K562 (cell line): ENCODE measurements at regions not wholly inside any gene's neighbourhood (a gene's known extent, or its start where the extent isn't known, plus 50 kb on each side); places are given as distances from the start of the nearest gene placed in this dataset.

Experiments
- ATAC-seq: fragments of 200-7000 bp; cut with Tn5 transposase; 3 replicates; pipeline ENCODE4 v1.9.1; 2020; ENCODE audit warnings: moderate library complexity
- BruUV-seq: library from RNA; stranded (reverse); fragments of 400-500 nt; replicated peaks from 2 replicates; lab custom pipeline; 2021; lab: Mats Ljungman, UMichigan
- CTCF ChIA-PET: fragments of 300-600 bp; formaldehyde crosslinking; extraction: SDS; loops from one replicate; lab custom pipeline; 2021; ENCODE audit warnings: low intra/inter-chr PET ratio; lab: Yijun Ruan, JAX
- POLR2A ChIA-PET: fragments of 300-600, 350-650 bp; sonication (Branson Sonifier 250); formaldehyde crosslinking; extraction: SDS; loops from one replicate; lab custom pipeline; 2021; ENCODE audit warnings: antibody characterized with exemption, inconsistent platforms; lab: Yijun Ruan, JAX
- DNase-seq, 4 experiments: peaks; one replicate each; pipeline versions ENCODE4 v3.0.0 to v3.0.0-alpha.2; 2011 to 2018; ENCODE audit warnings: low spot score in 3 of 4, mixed read lengths in 3 of 4; ENCODE audit errors: extremely low read depth in 1 of 4
- FAIRE-seq: peaks from 2 replicates; lab custom pipeline; 2011; peaks lifted over from hg19 to GRCh38; lab: Jason Lieb, UNC
- H2AFZ ChIP-seq: 2 replicates; pipeline ENCODE4 v1.6.0; 2011; ENCODE audit warnings: low read depth, low read length, control low read depth, inconsistent platforms
- H3K27ac ChIP-seq: fragments of 200-600 bp; 3 replicates; pipeline ENCODE4 v1.8.0; 2011; ENCODE audit warnings: low read depth, mild to moderate bottlenecking, control low read depth, inconsistent platforms, low read length, moderate library complexity, mixed read lengths; ENCODE audit errors: extremely low read depth
- H3K27me3 ChIP-seq, 2 experiments: fragments of 300-600 bp in 1 of 2; 2 replicates in 1 of 2; 3 replicates in 1 of 2; pipeline versions ENCODE4 v1.6.0 to v1.8.0; 2011; ENCODE audit warnings: inconsistent platforms in 2 of 2, low read length in 2 of 2, mild to moderate bottlenecking in 1 of 2, mixed read lengths in 1 of 2, moderate library complexity in 1 of 2; ENCODE audit not compliant: control insufficient read depth in 2 of 2, insufficient read depth in 2 of 2
- H3K36me3 ChIP-seq: fragments of 300-600 bp; 3 replicates; pipeline ENCODE4 v1.8.0; 2011; ENCODE audit warnings: mild to moderate bottlenecking, low read length, inconsistent platforms; ENCODE audit not compliant: control insufficient read depth, insufficient read depth
- H3K4me1 ChIP-seq, 2 experiments: fragments of 200-600 bp in 1 of 2; replicated peaks in 1 of 2; 2 replicates in 1 of 2; 3 replicates in 1 of 2; pipeline versions ENCODE4 v1.5.1 to v1.8.0; 2011; ENCODE audit warnings: inconsistent platforms in 2 of 2, low read length in 2 of 2, mild to moderate bottlenecking in 1 of 2, mixed read lengths in 1 of 2, moderate library complexity in 1 of 2; ENCODE audit not compliant: control insufficient read depth in 2 of 2, insufficient read depth in 2 of 2
- H3K4me2 ChIP-seq: 2 replicates; pipeline ENCODE4 v1.6.1; 2011; ENCODE audit warnings: low read length, control low read depth, inconsistent platforms, mixed read lengths; ENCODE audit not compliant: insufficient read depth
- H3K4me3 ChIP-seq: fragments of 200-600 bp; sonication (generic), shearing (Covaris generic); 2 replicates; pipeline ENCODE4 v1.5.1; 2016; ENCODE audit warnings: control low read depth, inconsistent platforms
- H3K79me2 ChIP-seq: fragments of 200-600 bp; 3 replicates; pipeline ENCODE4 v1.8.0; 2011; ENCODE audit warnings: low read length, inconsistent platforms; ENCODE audit not compliant: control insufficient read depth, insufficient read depth
- H3K9ac ChIP-seq, 2 experiments: 2 replicates each; pipeline versions ENCODE4 v1.6.0 to v1.6.1; 2011; ENCODE audit warnings: low read depth in 2 of 2, low read length in 2 of 2, control low read depth in 1 of 2, inconsistent platforms in 1 of 2, mild to moderate bottlenecking in 1 of 2, mixed read lengths in 1 of 2; ENCODE audit not compliant: insufficient read depth in 1 of 2
- H3K9me1 ChIP-seq: one replicate; pipeline ENCODE4 v1.6.0; 2011; ENCODE audit warnings: inconsistent platforms, mild to moderate bottlenecking, low read length, moderate library complexity; ENCODE audit not compliant: control insufficient read depth, insufficient read depth
- H3K9me3 ChIP-seq: replicated peaks from 2 replicates; pipeline ENCODE4 v1.5.1; 2011; ENCODE audit warnings: low read depth, low read length, inconsistent platforms; ENCODE audit not compliant: control insufficient read depth, insufficient read depth
- H4K20me1 ChIP-seq: replicated peaks from 2 replicates; pipeline ENCODE4 v1.6.1; 2011; ENCODE audit warnings: low read length, inconsistent platforms, mixed read lengths; ENCODE audit not compliant: control insufficient read depth, insufficient read depth
- SPI1 ChIP-seq: IDR thresholded peaks from 2 replicates; pipeline ENCODE4 v1.6.1; 2011; ENCODE audit warnings: low read depth, low read length, control low read depth, borderline replicate concordance
- TBP ChIP-seq: optimal IDR thresholded peaks from 2 replicates; pipeline ENCODE3; 2011; ENCODE audit warnings: low read depth, low read length, improper control_type of control experiment
- WGBS: fragments of 100-300 bp; shearing (Covaris generic); methylation state at CpG from one replicate; pipeline ENCODE4 v1.1.6; 2016; ENCODE audit warnings: low coverage, mixed read lengths; ENCODE audit not compliant: insufficient coverage; ENCODE audit errors: missing lambda C conversion rate; 5-methylcytosine and 5-hydroxymethylcytosine counted together
- in situ Hi-C: fragments of 300-500 bp; cut with MboI; formaldehyde crosslinking; loops from 4 replicates; pipeline ENCODE4 v1.15.0; 2018; ENCODE audit warnings: inconsistent platforms, mixed read lengths
- intact Hi-C: fragments of 100-400 bp; cut with micrococcal nuclease; formaldehyde crosslinking; loops from 2 replicates; pipeline ENCODE4 v1.14.2; 2022
- TF ChIP-seq, protein P1 (sequence below): sonication (generic); formaldehyde crosslinking; IDR thresholded peaks from 2 replicates; pipeline ENCODE4 v1.8.1; 2023; ENCODE audit warnings: mild to moderate bottlenecking, missing genetic modification reagents

DNA sequence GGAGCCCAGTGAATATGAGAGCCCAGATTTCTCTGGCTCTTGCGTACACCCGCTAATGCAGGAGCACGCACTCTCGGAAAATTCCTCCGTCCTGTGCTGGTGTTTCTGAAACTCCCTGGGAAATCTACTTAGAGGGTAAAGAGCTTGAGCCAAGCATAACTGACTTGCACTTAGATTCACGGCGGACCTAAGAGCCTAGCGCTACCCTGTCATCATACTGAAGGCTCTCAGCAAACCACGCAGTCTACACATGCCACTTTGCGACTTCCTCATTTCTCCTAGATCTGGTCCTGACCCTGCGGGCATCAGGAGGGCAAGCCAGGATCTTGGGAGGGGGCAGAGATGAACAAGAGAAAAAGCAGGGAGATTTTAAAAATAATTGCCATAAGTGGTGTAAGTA is 324.7 kb downstream of the CD83 start:
- in situ Hi-C loops: no loop called here
- peak; percentile 35; the same call in 2 of the 3 replicates for ATAC-seq

More for the DNA sequence above, 324.7 kb downstream of the CD83 start:
- 84% methylated on average over 11 of the region's 11 CpGs for WGBS
- ChIA-PET POLR2A (interaction anchor here (1.3 kb wide), 1 partner anchor 14 kb away, joined by 3 read pairs; no protein-coding TSS in a partner anchor), CTCF (no interaction called here)
- TF ChIP-seq SPI1 (peak; percentile 80), TBP (no peak)
- TF ChIP-seq, protein P1, sequence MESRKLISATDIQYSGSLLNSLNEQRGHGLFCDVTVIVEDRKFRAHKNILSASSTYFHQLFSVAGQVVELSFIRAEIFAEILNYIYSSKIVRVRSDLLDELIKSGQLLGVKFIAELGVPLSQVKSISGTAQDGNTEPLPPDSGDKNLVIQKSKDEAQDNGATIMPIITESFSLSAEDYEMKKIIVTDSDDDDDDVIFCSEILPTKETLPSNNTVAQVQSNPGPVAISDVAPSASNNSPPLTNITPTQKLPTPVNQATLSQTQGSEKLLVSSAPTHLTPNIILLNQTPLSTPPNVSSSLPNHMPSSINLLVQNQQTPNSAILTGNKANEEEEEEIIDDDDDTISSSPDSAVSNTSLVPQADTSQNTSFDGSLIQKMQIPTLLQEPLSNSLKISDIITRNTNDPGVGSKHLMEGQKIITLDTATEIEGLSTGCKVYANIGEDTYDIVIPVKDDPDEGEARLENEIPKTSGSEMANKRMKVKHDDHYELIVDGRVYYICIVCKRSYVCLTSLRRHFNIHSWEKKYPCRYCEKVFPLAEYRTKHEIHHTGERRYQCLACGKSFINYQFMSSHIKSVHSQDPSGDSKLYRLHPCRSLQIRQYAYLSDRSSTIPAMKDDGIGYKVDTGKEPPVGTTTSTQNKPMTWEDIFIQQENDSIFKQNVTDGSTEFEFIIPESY (CRISPR knock-in tag): peak; percentile 92
- Histone ChIP-seq H3K4me3 (no peak overlapping the region), H2AFZ (no peak overlapping the region), H3K79me2 (no peaks in the 10 kb centered on the region), H3K4me1 (peaks cover 0 to 20% of the 10 kb centered on the region in 2 experiments), H3K9me3 (no peaks in the 10 kb centered on the region), H3K4me2 (no peak overlapping the region), H3K9me1 (no peaks in the 10 kb centered on the region), H3K27ac (no peak overlapping the region), H3K9ac (no peak overlapping the region), H3K36me3 (no peaks in the 10 kb centered on the region), H3K27me3 (no peaks in the 10 kb centered on the region), H4K20me1 (no peaks in the 10 kb centered on the region)
- FAIRE-seq: no peak
- intact Hi-C loops: no loop called here
- no TSS peak for BruUV-seq
- DNase-seq: no peak
